HG02798 (cell line): ENCODE measurements at regions not wholly inside any gene's neighbourhood (a gene's known extent, or its start where the extent isn't known, plus 50 kb on each side); places are given as distances from the start of the nearest gene placed in this dataset.

Source experiments
- ATAC-seq: cut with Tn5 transposase; IDR thresholded peaks from one replicate; pipeline ENCODE4 v1.9.1; 2021; ENCODE audit warnings: mild to moderate bottlenecking; ENCODE audit not compliant: unreplicated experiment, poor library complexity

DNA sequence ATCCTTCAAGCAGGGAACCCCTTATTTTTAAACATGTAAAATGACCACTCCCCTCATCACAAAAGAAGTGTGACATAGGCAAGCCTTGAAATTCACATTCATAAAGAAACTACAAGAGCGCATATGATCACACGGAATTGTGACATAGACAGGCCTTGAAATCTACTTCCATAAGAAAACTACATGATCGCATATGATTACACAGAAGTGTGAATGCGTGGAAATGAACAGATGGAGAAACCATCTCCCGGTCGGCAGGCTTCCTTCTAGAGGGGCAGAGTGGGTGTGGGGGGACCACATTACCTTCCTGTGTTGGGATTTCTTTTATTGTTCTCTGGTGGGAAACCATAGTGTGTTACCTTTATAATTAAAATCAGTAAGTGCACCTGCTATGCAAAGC lies 285.1 kb upstream of the ADARB2 start:
- ATAC-seq: no peak

DNA sequence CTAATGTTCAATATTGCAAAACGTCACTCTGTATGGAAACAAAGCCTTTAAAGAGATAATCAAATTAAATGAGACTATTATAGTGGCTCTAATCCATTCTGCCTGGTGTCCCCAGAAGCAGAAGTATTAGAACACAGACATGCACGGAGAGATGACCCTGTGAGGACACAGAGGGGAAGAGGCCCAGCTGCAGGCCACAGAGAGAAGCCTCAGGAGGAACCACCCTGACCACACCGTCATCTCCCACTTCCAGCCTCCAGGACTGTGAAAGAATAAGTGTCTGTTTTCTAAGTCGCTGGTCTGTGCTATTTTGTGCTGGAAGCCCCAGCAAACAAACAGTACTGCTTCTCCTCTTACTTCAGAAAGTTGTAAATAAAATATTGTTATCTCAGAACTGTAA lies 283.5 kb upstream of the ADARB2 start:
- no peak for ATAC-seq

DNA sequence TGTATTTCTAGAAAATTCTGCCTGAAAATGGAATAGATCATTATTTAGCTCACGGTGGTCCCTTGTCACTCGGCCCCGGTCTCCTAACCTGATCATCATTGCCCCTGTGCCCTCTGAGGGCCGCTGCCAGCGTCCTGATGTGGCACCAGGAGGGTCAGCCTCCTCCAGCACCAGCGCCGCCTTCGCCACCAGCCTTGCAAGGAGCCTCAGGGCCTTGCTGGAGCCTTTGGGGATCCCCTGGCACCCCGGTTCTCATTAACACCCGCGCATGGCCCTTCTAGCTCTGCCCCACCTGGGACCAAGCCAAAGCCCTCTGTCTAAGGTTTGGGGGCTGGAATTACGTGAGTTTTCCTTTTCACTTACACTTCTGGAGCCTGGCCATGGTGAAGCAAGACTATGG lies 282.5 kb upstream of the ADARB2 start:
- ATAC-seq: no peak

DNA sequence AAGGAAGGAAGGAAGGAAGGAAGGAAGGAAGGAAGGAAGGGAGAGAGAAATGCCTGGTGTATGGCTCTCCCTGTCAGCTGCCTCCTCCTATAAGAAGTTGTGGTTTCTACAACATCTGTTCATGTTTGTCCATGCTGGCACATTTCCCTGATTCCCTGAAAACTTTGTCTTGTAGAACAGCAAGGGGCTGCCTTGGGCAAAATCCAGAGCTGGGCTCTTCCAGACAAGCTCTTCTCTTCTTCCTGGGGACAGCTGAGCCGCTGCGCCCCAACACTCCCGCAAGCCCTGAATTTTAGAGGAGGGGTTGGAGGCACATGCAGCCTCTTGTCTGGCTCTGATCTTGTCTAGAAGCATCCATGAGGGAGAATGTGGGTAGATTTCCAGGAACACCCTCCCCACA lies 282.0 kb upstream of the ADARB2 start:
- no peak for ATAC-seq

DNA sequence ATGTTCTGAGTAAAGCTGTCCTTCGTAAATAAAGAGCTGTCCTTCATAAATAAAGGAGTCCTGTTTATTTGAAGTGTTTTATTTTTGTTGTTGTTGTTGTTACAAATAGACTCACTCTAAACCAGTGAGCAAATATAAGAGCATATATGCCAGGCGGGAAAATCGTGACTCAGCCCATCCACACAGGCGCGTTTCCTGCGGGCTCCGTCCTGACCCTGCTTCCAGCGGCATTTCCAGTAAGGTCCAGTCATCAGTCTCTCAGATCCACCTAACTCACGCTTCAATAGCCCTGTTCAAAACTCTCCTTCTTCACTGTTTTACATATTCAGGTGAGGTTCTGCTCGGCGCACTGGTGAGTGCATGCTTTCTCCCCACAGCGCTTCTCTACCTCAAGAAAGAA lies 277.2 kb upstream of the ADARB2 start:
- no peak for ATAC-seq

DNA sequence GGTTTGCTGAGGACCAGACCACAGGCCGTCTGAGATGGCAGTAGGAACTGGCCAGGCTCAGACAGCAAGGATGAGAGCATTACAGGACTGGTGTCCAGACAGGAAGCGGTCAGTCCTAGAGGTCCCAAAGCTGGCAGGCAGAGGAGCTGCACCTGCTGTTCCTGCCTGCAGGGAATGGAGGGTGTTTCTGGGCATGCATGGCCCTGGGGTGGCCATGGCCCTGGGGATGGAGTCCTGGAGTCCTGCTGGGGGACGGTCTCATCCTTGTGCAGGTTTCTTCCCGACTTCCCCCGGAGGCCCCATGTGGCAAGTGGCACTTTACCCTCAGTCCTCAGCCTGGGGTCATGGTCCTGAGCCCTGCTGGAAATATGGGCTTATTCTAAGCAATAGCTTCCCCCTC lies 274.9 kb upstream of the ADARB2 start:
- no peak for ATAC-seq

DNA sequence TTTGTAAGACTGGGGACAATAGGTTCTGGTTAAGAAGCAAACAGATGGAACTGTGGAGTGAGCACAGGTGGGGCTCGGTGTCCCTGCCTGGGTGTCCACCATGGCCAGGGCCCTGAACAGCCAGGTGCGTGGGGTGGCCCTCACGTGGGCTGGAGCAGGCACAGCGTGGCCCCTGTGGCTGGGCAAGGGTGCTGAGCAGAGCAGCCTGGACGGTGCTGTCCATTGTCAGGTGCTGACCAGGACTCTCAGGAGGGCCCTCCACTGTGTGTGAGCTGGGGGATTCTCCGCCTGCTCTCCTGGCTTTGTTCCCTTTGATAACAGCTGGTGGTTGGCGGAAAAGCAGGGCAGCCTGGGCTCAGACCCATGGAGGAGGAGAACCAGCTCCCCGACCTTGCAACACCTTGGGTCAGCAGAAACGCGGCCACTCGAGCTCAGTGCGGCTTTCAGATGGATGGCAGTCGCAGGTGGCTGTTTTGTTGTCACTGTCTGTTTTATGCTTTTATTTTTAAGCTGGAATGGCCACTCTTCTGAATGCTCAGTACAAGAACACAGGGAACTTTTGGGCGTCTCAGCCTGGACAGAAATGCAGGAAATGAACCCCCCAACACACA lies 273.9 kb upstream of the ADARB2 start:
- ATAC-seq: no peak

DNA sequence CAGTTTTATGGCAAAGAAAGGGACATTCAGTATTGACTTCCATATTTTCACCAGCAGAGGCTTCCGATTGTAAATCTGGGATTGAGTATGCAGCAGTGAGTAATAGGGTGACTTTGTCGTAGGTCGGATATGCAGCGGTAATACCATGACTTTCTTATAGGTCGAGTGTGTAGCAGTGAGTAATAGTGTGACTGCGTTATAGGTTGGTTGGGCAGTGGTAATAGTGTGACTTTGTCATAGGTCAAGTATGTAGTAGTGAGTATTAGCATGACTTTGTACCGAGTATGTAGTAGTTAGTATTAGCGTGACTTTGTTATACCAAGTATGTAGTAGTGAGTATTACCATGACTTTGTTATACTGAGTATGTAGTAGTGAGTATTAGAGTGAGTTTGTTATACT lies 268.2 kb upstream of the ADARB2 start:
- ATAC-seq: no peak

DNA sequence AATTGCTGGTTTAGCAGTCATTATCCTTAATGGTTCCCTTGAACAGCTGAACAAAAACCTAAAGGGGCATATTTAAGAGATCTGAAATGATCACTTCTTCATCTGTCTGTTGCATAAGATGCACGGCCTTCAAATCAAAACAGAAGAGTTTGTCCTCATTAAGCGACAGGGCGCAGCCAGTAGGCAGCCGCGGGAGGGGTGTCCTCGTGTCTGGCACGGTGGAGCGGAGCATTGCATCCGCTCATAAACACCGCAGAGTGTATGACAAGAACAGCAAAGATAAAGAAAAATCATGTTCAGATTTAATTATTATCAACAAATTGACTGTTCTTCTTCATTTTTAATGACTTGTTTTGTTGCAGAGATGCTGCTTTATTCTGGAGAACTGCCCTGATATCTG lies 255.6 kb upstream of the ADARB2 start:
- no peak for ATAC-seq

DNA sequence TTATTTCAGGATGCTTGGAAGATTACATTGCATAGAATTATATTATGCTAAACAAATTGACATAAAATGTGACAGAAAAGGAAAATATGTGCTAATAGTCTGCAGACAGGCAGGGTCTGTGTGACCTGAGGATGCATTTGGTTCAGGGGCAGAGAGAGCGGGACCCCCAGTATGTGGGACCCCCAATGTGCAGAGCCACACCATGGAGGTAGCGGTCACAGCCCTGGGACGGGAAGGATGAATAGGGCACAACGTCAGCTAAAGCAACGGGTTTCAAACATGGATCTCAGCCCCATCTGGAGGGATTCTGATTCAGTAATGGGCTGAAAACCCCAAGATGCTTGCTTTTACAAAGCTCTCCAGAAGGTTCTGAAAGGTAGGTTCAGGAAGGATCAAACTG lies 251.8 kb upstream of the ADARB2 start:
- ATAC-seq: no peak

DNA sequence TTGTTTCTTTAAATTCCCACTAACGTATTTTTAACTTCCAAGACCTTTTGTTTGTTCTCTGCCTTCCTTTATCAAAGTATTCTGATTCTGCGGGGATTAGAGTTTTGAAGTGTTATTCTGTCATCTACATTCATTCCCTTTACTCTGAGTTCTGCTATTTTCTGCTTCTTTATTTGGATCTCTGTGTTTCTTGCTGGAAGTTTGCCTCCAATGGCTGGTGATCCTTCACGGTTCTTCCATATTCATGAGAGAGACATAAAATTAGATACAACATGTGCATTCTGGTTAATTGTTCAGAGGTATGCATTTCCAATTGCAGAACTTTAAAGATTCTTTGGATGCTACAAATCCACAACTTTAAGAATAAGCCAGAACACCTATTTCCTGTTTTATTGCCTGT lies 244.7 kb upstream of the ADARB2 start:
- ATAC-seq: no peak

DNA sequence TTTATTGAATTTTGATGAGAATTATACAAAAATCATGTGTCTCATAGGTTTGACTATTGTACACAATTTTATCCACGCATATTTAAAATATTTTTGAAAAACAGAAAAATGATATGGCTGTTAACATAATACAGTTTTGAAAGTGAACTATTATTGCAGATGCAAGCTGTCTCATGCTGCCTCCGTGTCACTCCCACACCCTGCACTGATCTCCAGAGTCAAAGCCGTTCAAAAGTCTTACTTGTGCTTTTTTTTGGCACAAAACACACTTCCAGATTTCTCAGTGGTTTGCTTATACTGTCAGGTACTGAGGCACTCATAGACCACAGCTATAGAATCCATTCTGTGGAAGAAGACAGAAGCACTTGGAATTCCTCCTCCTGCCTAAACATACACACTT lies 243.1 kb upstream of the ADARB2 start:
- no peak for ATAC-seq

DNA sequence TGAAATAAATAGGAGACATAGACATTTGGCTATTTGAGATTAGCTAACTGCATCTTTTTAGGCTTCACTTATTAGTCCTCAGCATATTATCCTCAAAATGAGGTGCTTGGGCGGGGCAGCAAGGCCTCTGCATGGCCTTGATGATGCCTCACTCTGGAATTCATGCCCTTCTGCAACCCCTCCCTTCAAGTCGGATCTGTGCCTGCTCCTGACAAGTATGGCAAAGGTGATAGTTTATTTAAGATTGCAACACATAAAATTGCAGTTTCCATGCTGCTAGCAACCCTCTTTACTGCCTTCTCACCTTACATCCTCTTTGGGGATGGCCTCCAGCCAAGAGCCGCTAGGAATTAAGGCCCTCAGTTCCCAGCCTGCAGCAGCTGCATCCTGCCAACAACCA lies 241.3 kb upstream of the ADARB2 start:
- no peak for ATAC-seq

DNA sequence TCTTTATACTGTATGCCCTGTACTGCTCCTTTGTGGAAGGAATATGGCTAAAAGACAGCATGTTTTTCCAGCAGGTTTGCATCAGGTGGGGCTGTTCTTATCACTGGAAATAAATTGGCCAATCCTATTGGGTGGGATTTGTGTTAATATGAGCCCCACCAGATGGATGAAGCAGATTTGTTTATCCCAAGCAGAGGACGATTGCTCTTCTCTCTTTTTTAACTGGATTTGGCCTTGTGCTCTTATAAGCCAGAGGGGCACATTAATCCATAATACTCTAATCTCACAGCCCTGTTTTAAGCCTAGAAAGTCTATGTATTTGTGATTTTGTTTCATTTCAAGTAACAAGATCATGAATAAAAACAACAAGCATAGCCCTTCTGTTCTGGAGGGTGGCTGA lies 240.1 kb upstream of the ADARB2 start:
- no peak for ATAC-seq

DNA sequence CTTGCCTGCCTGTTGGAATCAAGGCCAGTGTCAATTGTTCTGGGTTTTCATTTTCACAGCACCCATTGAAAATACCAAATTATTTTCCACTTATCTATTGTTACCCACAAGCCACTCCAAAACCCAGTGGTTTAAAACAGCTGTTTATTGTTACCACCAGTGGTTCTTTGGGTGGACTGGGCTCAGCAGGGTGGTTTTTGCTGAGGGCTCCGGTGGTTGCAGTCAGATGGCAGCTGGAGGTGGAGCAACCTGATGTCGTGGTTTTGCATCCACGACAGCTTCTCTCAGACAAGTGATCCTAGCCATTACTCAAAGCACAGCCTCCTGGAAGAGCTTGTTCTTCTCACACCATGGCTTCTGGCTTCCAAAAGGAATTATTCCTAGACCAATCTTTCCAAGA lies 235.1 kb upstream of the ADARB2 start:
- ATAC-seq: no peak

DNA sequence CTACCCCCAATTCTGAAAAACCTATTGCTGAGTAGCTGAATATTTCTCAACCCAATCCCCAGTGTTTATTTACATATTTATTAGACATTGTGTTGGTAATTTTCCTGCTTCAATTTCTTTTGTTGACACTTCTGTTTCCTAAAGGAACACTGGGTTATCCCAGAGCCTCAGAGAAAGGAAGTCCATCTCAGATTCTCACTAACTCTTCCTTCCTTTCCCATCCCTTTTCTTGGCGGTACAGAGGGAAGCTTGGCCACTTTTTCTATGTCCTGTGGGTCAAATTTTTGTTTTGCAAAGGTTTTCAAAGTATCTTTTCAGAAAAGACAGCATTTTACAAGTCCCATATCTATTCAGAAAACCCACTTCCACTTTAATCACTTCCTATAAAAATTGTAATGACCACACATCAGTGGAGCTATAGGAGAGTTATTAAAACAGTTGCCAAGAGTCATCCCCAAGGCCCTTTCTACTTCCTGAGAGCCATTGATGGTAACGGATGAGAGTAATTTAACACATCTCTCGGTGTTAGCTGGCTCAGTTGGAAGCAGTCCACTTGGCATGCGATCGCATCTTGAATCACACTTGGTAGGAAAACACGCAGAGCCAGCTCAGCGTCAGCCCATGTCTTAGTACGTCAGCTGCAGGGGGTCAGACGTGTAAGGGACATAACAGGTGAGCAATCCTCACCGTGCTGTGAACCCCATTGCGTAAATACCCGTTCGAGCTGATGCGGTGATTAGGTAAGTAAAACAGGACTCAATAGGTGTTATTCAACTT lies 231.1 kb upstream of the ADARB2 start:
- no peak for ATAC-seq

DNA sequence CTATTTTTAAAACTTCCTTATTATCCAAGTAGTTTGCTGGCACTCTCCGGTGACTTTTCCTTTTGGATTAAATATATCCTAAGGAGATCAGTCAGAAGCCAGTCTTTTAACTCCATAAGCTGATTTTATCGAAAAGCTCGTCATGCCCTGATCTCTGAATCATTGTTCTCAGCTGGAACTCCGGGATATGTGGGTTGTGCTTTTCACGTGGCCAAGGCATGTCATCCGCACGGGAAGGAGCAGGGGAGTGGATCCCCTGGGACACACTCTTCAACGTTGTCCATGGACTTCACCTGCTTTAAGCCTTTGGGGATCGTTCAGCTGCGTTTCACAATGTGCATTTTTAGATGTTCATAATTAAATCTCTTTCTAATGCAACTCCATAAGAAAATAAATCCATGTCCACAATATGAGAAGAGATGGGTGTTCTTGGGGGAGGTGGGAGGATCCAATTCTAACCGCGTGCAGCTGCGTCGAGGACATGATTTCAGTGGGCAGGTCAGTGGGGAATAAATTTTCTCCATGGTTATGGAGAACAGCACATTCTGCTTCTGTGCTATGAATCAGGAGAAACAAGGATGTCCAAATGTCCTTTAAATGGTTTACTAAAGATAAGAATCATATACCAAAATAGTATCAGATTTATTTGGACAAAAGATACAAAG lies 229.5 kb upstream of the ADARB2 start:
- ATAC-seq: no peak

DNA sequence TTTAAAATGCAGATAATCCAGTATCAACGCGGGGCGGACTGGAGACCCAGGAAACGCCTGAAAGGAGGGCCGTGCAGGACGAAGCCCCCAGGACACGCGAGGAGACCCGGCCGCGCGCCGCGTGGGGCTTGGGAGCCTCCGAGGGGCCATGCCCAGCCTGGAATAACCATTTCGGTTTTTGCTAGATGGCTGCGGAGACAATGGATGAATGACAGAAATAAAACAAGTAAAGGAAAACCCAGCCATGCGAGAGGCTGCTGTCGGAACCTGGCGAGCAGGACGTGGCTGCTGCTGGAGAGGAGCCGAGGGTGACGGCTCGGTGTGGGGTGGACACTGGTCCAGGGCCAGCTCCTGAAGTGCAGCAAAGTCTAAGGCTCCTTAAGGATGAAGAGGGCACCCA lies 227.2 kb upstream of the ADARB2 start:
- ATAC-seq: no peak

DNA sequence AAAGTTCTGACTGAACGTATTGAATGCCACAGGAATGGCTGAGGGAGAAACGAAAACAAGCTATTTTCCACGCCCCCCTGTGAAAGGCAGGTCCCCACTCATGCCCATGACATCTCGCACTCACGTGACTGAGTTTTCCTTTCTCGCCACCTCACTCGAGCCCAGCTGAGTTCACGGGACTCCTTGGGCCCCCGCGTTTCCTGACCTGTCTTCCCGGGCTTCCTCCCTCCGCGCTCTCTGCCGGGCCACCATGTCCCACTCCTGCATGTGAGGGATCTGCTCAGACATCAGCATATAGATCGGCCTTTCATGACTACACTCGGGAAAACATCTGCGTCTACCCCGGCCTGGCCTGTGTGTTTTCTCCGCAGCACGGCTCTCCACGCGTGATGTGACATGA lies 226.0 kb upstream of the ADARB2 start:
- ATAC-seq: no peak

DNA sequence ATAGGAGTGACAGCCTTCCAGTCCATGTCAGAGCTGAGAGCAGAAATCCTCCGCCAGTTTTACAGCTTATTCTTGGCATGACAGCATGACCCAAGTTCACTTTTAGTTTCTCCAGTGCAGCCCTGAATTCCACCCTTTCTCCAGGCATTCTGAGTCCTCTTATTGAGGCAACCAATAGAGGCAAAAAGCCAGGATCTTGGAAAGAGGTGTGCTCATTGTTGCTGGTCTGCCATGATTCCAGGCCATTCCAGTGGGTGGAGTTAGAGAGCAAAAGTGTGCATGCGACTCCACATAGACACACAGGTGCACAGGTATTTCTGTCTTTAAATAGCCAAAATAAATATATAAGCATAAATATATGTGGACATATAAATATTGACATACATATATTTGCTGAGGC lies 224.7 kb upstream of the ADARB2 start:
- ATAC-seq: no peak

DNA sequence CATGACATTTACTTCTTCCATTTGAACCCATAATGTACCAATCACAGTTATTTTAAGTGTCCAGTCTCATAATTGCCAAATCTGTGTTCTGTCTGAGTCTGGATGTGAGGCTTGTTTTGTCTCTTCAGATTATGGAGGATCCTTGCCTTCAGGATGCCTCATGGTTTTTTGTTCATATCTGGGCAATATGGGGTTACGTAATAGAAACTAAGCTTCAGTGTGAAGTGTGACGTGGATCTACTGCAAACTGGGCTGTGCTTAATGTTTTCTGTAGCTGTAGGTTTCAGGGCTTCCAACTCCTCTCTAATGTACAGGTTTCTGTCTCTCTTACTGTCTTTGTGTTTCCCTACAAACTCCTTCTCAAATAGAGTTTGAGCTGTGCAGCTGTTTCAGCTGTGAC lies 223.7 kb upstream of the ADARB2 start:
- no peak for ATAC-seq

DNA sequence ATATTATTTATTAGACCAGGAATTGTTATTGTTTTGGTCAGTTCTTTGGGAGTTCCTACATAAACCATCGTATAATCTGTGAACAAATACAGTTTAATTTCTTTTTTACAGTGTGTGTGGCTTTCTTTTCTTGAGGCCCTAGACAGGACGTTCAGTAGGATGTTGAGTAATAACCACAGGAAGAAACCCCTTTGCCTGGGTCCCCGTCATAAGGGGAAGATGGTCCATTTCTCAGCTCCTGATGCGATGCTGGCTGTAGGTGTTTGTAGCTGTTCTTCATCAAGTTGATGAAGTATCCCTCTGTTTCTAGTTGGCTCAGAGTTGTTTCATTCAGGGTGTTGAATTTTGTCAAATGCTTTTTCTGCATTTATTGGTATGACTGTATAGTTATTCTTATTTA lies 219.7 kb upstream of the ADARB2 start:
- ATAC-seq: no peak
